HG02852 (cell line): ENCODE measurements at regions not wholly inside any gene's neighbourhood (a gene's known extent, or its start where the extent isn't known, plus 50 kb on each side); places are given as distances from the start of the nearest gene placed in this dataset.
"Not testable (repeated sequence)": the region's sequence is repeated elsewhere in the genome, so short reads cannot be mapped to it uniquely, and the experiment has no call there.

Experiments used
- ATAC-seq: cut with Tn5 transposase; IDR thresholded peaks from one replicate; pipeline ENCODE4 v1.9.1; 2021; ENCODE audit warnings: mild to moderate bottlenecking, moderate library complexity; ENCODE audit not compliant: unreplicated experiment

DNA sequence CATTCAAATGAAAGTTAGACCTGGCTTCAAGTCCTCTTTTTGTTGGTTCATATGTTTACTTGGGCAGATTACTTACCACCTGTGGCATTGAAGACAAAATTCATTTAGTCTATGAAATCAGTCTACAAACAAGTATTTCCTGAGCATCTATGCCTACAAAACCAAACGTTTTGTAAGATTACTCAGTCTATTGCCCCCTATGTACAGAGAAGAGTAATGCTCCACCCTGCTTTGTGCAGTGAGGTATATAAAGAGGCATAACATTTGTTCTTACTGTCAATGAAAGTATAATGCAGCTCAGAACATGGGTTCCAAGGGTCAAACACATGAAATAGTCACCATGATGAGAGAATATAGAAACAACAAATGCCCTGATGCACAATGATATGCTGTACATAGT is 580.7 kb downstream of the KIF4B start:
- no peak for ATAC-seq

DNA sequence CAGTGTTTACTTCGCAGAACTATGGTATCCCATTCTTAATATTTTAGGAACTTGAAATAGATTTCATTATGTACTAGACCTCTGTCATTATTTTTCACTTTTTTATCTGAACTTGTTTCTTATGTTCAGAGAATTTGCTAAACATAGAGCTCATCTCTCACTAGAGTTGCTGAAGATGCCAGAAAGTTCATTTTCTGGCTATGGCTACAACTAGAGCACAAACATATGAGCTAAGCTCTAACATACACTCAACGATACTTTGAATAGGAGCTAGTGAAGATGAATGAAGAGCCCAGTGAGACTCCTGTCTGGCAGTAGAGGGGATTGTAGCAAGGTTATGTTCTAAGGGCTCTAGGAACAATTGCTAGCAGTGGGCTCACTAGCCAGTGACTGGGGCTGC is 582.2 kb downstream of the KIF4B start:
- no peak for ATAC-seq

DNA sequence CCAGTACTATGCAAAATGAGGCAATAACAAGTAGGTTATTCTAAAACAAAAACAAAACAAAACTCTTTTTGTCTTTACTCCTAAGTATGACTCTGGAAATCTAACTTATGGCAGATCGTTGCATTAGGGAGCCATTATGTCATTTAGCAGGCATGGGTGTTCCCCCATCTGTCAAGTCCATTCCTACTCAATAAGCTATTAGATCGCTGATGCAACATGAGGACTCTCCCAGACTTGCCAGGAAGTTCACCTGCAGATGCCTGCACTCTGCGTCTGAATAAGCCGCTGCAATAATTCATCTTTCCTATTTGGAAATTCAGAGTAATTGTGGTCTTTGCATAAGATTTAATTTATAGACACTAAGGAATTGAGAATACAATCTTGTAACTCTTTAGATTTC is 585.0 kb downstream of the KIF4B start:
- no peak for ATAC-seq

DNA sequence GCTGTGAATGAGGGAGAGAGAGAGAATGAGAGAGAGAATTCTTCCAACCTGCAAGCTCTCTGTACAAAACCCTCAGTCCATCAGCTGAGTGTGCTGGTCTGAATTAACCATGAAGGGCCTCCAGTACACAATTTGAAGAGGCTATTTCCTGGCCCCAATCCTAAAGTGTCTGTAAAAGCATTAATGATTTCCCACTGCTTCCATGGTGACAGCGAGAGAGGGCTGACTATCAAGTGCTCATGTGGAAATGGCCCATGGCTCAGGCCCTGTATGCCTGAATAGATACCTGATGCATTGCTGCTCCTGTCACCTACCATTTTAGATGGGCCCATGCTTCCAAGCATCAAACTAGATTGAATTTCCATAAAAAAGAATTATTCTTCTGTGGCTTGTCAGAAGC is 592.4 kb downstream of the KIF4B start:
- no peak for ATAC-seq

DNA sequence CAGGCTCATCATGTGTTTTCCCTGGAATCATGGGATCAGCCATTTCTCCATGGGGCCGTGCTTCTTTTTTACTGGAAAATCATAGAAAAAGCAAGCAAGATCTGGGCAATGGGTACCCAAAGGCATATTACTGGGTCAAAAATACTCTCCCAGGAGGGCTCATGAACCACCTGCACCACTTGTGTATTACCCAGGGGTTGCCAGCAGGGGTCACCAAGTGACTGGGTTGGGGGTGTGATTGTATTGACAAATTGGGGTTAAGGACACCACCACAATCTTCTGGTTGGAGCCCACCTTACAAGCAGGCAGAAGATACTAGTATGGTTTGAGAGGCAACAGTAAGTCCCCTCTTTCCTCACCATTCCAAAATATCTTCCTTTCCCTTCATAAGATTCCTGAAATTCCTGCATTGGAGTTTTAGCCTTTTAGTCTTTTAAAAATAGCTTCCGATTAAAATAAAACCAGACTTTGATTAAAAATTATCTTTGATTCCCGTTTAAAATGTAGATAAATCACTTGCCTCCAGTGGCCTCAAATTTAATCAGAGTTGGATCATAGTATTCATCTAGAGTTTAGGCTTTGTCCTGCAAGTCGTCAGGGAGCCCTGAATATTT is 603.3 kb downstream of the KIF4B start:
- peak; percentile 61 for ATAC-seq

DNA sequence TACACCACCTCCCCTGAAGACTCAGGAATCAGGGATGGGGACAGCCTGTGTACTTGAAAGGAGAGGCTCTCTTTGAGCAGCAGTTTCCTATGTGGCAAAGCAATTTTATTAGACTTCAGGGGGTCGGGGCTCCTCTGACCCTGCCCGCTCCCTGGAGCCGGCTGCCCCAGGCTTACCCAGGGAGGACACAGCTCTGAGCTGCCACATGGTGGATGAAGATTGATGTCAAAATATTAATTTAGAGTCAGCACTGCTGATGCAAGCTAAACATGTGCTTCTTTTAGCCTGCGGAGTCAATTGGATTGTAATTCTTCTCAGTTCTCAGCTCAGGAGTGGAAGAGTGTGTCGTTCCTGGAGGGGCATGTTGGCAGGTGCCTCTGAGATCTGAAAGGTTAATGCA is 606.1 kb downstream of the KIF4B start:
- no peak for ATAC-seq

DNA sequence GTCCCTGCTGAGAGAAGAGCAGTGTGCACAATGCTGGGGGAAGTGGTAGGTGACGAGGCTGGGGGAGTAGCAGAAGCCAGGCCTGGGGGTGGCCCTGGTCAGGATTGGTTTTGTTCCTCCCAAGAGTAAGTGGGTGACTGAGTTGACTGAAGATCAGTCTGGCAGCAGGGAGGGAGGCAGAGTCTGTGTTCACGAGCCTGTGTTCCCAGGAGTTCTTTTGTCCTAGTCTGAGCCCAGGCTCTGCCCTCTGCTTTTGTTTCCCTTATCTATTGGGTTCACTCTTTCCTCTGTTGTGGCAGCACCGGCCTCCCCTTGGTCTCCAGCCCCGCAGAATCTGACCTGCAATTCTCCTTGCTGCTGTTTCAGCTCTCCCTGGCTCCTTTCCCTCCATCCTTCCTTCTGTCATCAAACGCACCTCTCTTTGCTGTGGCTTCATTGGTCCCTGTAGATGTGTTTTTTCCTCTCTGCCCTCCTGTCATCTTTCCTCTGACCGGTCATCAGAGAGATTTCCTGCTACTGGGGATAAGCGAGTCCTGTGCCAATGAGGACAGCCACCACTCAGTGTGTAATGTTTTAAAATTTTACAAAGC is 607.4 kb downstream of the KIF4B start:
- no peak for ATAC-seq

DNA sequence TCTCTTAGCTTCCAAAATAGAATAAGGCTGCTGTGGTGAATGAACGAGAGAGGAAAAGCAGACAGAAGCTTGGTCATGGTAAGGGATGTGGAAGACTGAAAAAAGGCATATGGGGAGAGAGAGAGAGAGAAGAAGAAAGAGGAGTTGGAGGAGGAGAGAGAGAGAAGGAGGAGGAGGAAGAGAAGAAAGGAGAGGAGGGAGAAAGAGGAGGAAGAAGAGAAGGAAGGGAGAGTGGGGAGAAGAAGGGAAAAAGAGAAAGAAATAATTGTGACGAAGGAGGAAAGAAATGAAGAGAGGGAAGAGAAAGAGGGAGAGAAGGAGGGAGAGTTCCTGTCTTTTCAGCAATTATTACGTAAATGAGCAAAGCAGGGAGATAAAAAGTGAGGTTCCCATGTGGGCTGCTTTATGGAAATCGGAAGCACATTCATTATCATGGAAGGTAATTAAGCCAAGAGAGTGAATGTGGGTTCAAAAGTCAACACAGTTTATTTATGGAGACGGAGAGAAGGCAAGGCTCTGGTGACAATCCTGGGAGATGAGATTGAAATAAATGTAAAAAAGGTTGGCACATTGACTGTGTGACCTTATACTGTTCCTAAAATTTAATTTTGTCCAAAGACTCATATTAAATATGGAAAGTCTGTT is 611.2 kb downstream of the KIF4B start:
- ATAC-seq: no peak

DNA sequence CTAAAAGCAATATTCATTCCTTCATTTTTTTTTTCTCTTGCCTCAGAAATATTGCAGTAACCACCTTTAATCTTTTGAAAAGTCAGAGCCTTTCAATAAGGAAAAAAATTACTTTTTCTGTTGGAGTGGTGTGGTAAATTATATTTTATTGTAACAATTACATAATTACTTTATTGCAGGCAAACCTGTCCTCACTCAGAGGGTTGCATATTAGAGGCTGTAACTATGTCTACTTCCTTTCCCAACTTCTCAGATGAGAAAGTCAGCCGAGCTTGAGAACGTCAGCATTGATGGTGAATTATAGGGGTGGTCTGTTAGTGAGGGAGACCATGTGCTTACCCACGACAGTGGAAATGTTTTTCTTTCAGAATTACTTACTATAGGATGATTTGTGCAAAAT is 611.8 kb downstream of the KIF4B start:
- ATAC-seq: no peak

DNA sequence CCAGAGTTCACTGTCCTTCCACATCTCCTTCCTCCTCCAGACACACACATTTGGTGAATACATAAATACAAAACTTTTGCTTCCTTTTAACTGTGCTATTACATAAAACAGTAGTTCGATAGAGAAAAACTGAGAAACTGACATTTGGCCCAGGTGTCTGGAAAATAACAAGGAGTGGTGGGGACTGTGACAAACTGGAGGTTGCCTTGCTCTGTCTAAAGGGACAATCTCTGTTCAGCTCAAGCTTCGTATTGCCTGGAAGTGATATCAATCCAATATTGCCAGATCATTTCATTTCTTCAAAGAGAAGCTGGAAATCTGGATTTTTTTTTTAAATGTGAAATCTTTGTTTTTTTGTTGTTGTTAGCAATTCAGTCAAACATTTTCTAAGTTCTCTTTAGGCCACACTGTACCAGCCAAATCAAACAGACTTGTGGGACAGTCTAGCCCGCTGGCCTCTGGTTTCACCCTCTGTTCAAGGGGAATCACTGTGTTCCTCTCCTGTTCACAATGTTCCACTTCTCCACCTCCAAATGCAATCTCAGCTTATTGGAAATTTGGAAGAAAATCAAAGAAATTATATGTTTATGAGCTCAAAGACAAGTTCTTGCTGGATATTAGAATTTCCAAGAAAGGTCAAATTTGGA is 612.5 kb downstream of the KIF4B start:
- no peak for ATAC-seq

DNA sequence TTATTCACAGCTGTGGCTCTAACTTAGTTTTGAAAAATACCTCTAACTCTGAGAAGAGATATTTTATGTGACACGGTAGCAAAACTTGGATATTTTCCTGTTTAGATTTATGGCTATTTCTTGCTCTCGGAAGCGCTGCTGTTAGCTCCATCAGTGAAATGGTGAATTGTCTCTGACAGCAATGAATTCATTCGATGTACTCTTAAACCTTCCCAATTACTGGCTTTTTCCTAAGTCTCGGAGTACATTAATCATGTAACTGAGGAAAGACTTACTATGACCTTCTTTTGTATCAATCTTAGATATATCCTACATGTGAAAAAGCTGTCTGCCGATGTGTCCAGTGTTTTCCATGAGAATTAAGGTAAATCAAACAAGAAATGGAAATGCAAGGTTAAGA is 613.0 kb downstream of the KIF4B start:
- no peak for ATAC-seq

DNA sequence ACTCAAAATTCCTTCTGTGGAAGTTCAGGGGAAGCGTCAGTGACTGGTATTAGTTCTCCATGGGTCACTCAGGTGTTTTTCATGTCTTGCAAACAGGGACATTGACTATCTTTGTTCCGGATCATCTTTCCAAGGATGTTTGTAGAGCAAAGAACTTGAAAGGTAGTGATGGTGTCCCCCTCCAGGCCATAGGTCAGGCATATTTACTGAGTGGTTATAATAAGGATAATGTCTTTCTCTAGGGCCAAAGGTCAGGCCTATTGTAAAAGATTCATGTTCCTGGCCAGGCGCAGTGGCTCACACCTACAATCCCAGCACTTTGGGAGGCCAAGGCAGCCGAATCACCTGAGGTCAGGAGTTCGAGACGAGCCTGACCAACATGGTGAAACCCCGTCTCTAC is 614.8 kb downstream of the KIF4B start:
- ATAC-seq: no peak

DNA sequence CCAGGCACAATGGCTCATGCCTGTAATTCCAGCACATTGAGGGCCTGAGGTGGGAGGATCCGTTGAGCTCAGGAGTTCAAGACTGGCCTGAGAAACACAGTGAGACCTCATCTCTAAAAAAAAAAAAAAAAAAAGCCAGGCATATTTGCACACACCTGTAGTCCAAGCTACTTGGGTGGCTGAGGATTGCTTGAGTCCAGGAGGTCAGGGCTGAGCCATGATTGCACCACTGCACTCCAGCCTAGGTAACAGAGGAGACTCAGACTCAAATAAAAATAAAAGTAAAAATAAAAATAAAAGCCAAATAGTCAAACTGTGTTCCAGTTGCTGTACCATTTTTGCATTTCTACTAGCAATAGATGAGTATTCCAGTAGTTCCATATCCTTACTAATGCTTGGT is 616.0 kb downstream of the KIF4B start:
- ATAC-seq: no peak

DNA sequence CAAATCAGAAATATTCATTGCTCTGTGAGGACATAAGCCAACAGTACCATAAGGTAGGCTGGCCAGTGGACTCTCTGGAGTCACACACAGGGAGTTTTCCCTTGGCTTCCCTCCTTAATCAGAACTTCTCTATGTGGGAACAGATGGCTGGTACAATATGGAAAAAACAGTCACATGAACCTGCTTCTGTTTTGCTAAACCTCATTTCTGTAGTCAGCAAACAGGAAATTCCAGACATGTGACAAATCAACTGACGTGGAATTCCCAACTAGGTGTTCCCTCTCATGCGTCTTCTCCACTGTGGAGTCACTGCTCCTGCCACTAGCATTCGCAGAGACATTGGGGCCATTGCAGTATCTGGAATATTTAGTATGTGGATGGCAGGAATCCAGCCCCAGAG is 617.6 kb downstream of the KIF4B start:
- no peak for ATAC-seq

DNA sequence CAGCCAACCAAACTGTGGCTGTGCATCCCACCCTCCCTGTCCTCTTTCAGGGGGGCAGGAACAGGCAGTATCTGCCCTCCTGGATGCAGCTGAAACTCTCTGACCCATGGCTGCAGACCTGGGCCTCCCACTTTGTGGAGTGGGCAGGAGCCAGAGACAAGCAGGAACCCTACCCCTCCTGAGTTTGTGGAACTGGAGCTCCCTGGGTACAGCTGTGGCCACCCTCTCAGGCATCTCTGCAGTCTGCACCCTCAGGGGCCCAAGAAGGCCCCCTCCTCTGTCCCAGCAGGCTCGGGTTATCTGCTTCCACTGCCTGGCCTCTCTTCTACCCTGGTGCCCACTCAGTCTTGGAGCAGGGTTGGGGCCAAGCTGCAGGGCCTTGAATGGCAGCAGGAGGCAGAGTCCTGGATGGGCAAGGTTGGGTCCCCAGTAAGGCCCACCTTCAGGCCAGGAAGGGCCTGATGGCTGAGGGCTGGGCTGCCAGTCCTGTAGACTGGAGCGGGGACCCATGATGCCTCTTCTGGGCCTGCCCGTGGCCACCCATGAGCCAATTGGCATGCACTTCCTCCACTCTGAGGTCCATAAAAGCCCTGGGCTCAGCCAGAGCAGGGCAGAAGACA is 619.9 kb downstream of the KIF4B start:
- no peak for ATAC-seq

DNA sequence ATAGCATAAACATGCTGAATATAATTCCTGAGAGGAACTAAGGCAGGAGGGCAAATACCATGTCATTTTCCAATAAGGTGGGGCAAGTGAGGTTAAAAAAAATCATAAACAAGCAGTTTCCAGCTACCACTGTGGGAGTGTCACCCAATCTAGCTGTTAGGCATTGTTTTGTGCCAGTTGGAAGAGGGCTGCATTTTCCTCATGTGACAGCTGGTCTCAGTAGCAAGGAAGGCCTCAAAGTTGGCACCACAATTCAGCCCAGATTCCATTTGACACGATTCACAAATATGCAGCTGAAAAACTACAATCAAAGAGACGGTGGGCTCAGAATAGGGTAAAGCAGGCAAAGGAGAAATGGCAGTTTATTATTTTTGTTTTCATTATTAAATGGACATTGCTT is 636.1 kb downstream of the KIF4B start:
- ATAC-seq: no peak

DNA sequence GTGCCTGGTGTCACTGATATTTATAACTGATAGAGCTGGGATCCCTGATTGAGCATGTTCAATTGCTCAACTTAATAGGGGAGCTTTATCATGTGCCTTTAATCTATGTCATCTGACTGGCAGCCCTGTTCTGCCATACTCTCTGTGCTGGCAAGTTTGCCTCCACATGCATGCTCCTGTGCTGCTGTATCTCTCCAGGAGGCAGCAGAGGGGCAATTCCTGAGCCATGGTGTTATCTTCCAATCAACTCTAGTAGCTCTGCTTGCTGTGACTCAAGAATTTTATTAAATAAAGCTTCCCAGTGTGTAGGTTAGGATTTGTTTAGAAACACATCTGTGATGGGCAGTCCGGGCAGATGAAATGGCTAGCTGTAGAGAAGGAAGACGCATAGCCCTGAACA is 642.0 kb downstream of the KIF4B start:
- ATAC-seq: no peak

DNA sequence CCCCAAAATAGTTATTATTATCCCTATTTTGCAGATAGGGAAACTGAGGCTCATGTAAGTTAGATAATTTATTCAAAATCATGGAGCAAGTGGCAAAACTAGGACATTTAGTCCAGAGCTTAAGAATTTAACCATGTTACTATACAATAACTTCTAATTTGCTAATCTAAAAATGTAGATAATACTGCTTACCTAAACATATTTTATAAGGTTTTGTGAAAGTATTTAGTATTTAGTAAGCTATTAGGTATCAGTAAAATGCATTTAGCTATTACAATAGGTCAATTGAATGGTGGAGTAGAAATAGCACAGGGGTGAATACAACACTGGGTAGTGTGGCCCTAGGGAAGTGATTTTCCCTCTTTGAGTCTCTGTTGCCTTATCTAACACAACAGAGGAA is 648.3 kb downstream of the KIF4B start:
- ATAC-seq: no peak

DNA sequence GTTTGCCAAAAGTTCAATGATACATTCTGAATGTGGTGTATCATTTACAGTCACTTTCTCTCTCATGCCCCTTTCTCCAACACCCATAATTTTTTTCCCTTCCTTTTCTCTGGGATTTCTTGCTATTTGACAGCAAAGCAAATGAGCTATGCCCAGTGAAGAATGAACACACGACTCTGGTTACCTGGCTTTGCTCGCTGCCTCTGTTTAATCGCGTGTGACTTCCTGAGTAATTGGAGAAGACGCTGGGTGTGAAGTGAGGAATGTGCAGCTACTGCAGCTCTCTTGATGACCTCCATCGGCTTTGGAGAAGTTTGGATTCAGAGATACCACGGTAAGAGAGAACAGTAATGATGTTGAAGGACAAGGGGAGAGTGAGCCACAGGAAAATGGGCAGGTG is 651.8 kb downstream of the KIF4B start:
- no peak for ATAC-seq

DNA sequence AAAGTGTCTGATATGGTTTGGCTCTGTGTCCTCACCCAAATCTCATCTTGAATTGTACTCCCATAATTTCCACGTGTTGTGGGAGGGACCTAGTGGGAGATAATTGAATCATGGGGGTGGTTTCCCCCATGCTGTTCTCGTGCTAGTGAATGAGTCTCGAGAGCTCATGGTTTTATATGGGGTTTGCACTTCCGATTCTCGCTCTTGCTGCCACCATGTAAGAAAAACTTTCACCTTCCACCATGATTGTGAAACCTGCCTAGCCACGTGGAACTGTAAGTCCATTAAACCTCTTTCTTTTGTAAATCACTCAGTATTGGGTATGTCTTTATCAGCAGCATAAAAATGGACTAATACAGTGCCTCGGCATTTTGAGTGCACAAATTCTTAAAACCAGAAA is 655.0 kb upstream of the SGCD start:
- not testable (repeated sequence) for ATAC-seq

DNA sequence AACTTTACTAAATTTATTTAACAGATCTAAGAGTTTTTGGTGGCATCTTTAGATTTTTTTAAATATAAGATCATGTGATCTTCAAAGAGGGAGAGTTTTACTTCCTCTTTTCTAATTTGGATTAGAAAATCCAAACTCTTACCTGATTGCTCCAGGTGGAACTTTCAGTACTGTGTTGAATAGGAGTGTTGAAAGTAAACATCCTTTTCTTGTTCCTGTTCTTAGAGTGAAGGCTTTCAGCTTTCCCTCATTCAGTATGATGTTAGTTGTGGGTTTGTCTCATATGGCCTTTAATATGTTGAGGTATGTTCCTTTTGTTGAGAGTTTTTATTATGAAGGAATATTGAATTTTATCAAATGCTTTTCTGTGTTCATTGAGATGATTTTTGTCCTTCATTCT is 650.0 kb upstream of the SGCD start:
- peak; percentile 90 for ATAC-seq

DNA sequence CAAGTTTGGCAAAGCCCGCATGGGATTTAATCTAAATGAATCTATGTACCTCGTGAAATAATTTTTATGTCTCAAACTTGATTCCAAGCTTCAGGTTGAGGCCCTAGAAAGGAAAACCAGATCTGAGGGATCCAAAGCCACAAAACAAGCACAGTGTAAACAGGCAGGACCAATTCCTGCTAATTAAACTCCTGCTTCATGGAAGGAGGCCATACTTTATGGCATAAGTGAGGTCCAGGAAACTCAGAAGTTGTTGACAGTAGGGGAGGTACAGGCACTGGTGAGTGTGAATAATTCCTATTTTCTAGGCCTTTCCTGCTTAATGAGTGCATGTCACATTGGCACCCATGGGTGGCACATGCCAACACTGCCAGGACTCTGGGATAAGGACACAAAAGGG is 648.6 kb upstream of the SGCD start:
- no peak for ATAC-seq
